ENCODE measurements at regions not wholly inside any gene's neighbourhood (a gene's known extent, or its start where the extent isn't known, plus 50 kb on each side); places are given as distances from the start of the nearest gene placed in this dataset.
"Not testable (repeated sequence)": the region's sequence is repeated elsewhere in the genome, so short reads cannot be mapped to it uniquely, and the experiment has no call there.

DNA sequence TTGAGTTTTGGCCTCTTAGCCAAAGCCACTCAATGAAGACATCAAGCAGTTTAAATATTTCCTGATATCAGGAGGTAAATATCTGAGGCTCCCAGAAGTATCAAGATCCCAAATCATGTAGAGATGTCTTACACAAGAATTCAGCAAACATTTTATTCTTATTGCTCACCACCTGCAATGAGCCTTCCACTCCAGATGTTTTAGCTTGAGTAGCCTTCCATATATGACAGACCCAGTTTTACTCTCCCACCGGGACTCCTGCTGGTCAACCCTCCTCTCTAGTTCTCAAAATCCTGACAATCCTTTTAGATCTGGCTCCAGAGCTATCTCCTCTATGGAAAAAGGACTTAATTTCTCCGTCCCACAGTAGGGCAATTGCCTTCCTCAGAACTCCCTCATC, 404.4 kb downstream of the KCNA4 start:
- DNase-seq, result no peak

DNA sequence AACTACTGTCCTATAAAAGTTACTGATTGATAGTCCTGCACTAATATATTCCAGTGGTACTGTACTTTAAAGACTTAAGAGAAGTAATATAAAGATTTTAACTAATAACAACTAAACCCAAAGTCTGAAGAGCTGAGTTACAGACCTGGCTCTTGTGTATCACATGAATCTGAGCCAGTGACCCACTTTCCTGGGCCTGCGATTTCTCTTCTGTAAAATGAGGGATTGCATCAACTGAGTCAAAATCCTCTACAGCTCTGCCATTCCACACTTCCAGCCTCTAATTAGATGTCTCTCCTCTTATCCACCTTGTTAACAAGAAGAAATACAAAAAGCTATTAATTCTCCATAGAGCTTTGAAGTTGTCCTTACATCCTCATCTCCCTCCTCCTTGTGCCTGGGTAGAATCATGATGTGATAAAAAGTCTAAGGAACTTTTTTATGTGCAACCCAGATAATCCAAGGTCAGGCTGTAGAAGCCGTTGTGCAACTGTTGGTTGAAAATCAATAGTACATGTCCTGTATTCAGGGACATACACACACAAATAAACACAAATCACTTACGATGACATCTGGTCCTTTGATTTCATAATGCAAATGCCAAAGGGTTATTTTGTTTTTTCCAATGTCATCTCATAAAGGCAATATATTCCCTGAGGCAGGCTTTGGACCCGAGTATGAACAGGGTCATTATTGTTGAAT, 410.3 kb downstream of the KCNA4 start:
- DNase-seq, result no peak

DNA sequence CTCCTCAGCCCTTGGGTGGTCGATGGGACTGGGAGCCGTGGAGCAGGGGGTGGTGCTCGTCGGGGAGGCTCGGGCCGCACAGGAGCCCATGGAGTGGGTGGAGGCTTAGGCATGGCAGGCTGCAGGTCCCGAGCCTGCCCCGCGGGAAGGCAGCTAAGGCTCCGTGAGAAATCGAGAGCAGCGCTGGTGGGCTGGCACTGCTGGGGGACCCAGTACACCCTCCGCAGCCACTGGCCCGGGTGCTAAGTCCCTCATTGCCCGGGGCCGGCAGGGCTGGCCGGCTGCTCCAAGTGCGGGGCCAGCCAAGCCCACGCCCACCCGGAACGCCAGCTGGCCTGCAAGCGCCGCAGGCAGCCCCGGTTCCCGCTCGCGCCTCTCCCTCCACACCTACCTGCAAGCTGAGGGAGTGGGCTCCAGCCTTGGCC, 416.7 kb downstream of the KCNA4 start:
- DNase-seq, result not testable (repeated sequence)

DNA sequence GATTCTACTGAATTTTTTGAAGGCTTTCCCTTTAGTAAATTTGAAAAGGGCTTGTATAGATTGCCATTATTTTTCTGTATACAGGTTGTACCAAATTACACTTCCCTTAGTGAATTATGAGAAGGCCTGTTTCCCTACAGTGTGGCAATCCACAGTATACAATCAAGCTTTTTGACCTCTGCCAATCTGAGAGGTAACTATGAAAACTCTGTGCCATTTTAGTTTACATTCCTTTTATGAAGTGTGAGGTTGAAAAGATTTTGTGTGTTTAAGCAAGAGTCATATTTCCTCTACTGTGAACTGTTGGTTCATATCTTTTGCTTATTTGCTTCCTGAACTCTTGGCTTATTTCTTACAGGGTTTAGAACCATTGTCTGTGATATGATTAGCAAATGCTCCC, 432.5 kb downstream of the KCNA4 start:
- no peak for DNase-seq

DNA sequence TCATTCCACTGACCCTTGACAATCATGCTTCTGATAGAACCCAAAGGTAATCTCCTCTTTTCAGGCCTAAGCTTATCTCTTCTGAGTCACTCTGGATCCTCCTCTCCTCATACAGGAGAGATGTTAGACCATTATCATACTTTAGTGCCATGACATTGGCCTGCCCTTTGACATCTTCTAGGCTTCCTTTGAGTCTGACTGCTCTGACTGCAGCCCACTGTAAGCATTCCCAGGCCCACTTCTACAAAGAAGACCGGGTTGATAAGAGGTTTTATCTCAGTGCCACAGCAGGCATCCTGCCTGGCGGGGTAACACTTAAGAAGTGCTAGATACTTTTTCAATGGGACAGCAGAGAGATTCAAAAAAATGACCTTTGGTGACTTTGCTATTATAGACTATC, 438.0 kb downstream of the KCNA4 start:
- DNase-seq, result no peak

DNA sequence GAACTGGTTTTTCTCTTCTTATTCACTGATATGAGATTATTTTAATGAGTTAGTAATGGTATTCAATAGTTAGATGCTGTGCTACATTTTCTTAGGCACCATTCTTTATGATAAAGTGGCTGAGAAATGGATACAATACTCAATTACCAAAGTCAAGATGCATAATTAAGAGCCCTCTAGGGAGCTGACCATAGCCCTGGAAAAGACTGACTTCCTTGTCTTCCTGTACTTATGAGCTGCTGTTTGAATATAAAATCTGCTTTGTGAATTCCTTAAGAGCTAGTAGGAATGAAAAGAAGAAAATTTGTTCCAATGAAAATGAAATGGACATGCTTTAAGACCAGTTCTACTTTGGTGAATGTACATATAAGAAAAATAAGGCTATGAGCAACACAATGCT, 452.3 kb downstream of the KCNA4 start:
- no peak for DNase-seq

DNA sequence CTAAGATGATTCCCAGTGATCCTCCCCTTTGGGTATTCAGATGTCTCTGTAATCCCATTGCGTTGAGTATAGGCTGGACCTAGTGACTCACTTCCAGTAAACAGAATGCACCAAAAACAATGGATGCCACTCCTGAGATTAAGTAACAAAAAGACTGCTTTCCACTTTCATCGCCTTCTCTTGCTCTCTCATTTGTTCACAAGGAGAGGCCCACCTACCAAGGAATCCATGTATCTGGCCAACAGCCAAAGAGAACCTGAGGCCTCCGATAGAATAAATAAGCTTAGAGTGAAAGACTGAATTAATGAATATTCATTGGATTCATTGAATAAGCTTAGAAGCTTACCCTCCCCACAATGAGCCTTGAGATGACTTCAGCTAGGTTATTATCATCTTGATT, 454.6 kb downstream of the KCNA4 start:
- no peak for DNase-seq

DNA sequence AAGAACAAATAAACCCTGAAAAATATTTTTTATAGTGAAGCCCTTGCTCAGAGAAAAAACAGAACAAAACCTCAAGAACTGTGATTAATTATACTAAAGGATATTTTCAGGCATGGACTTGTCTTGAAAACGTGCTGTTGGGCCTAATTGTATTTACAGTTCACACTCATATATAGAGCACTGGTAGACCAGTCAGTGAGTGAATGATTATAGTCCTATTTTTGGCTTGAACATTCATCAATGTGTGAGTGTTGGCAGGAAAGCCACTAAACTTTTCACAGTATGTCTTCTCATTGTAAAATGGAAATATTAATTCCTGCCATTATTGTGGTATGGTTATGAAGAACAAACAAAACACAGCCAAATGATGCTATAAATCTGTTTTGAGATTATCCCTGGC, 462.8 kb downstream of the KCNA4 start:
- DNase-seq, result no peak

DNA sequence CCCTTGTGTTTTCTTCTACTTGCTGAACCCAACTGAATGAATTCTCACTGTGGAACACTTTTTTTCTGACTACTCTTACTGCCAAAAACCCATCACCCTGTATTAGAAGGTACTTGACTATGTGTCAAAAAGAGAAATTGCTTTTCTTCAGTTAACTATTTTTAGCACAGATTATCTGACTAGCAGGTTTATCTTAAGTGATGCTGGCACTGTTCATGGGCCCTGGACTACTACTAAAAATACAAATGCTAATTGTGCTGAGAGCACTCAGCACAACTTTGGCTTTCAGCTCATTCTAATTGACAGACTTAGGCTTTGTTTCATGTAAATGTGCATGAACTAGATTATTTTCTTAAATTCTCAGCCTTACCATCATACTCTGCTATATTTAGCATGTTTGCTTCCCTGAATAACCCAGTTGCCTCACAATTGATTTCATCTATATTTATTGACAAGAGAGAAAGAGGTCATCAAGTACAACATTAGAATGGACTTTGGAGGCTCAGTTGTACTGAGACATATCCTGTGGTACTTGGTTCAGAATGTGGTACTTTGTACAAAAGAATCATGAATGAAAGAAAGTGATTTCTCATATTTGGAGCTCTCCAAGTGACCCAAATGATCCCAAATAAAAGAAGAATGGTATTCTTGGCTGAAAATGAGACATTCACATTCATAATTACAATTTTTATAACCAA, 478.3 kb downstream of the KCNA4 start:
- no peak for DNase-seq

DNA sequence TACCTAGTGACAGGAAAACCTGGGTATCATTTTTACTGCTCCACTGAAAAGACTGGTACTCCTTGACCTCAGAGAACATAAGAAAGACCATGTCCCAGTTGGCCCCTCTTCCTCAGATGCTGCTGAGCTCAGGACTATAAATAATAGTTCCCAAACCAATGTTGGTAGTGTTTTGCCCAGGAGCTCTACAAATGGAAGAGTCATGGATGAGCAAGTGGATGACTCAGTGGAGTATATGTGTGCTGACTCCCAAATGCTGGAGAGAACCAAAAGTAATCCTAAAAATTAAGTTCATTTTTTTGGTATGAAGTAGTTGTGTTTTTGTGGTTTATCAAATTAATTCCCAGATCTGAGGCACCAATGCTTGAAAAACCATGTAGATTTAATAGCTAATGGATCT, 482.0 kb downstream of the KCNA4 start:
- DNase-seq, result no peak

DNA sequence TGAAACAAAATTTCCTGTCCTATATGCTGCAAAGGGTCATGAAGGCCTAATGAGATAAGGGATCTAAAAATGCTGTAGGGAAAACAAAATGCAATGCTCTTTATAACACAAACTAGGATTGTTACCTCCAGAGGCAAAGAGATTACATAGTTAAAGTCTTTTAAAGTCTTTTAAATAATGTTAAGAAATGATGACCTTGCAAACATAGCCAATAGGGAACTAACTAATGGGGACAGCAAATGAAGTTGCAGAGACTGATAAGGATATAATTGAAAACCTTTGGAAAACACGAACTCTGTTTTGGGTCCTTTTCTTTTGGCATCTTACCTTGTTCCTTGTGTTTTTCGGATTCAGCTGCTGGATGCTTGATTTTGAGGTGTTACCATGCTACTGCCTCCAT, 485.9 kb downstream of the KCNA4 start:
- no peak for DNase-seq

DNA sequence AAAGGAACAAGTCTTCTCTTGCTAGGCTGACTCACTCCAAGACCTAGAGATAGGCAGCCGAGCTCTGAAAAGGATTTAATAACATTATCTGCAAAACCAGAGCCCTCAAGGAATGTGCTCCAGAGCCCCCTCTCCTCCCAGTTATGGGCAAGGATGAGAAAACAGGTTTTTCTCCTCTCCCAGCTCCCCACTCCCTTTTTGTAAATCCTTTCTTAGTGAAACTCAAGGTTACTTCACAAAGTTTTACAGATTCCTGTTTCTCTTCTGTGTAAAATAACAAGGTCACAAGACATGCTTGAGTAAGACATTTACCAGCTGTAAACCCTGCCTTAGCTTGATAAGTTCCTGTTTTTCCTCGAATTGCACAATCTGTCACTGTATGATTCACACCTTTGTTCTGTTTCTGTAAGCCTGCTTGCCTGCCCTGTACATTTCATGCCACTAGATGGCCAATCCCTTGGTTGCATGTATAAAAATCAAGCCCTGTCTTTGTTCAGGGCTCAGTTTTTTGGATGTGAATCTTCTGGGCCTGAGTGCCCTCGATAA, 489.4 kb downstream of the KCNA4 start:
- DNase-seq, result no peak

DNA sequence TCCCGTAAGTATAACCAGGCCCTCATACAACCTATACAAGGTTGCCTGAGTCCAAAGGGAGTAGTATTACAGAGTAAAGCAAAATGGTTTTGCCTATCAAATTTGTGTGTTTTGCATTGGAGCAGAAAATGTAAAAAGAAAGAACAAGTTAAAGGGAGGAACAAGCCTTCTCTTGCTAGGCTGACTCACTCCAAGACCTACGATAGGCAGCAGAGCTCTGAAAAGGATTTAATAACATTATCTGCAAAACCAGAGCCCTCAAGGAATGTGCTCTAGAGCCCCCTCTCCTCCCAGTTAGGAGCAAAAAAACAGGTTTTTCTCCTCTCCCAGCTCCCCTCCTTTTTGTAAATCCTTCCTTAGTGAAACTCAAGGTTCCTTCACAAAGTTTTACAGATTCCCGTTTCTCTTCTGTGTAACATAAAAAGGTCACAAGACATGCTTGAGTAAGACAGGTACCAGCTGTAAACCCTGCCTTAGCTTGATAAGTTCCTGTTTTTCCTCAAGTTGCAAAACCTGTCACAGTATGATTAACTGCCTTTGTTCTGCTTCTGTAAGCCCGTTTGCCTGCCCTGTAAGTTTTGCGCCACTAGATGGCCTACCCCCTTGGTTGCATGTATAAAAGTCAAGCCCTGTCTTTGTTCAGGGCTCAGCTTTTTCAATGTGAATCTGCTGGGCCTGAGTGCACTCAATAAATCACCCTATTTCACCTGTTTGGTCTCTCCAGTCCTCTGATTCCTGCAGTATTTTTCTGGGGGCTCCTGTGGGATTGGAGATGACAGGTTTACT, 498.2 kb downstream of the KCNA4 start:
- no peak for DNase-seq

DNA sequence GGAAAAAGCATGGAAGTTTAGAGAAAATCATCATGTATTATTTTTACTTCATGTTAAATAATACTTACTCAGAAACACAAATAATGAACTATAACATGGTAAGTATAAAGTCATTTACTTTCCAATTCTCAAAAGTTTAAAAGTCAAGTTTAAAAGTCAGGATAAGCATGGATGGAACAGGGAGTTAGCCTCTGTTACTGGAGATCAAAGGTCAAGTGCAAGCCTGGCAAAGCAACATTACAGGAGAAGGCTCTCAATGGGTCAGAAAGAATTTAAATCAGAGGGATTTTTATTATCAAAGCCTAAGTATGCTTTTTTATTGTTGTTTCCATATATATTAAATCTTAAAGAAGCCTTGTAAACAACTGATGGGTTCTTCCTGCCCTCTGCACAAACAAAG, 505.4 kb downstream of the KCNA4 start:
- DNase-seq, result no peak

DNA sequence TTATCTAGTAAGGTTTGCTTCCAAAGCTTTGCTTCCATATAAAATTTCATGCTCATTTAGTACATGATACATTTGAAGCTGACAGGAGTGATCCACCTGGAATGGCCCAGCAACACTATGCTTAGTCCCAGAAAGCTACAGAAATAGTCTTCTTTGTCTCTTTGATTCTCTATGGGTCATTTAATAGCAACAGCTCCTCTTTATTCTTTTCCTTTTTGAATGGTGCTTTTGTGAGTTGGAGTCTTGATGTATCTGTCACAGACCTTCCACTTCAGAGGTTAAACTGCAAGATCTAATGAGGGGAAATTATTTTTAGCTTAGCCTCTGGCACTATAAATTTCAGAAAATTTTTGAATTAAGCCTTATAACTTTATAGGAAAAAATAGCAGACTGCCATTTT, 509.5 kb downstream of the KCNA4 start:
- no peak for DNase-seq

DNA sequence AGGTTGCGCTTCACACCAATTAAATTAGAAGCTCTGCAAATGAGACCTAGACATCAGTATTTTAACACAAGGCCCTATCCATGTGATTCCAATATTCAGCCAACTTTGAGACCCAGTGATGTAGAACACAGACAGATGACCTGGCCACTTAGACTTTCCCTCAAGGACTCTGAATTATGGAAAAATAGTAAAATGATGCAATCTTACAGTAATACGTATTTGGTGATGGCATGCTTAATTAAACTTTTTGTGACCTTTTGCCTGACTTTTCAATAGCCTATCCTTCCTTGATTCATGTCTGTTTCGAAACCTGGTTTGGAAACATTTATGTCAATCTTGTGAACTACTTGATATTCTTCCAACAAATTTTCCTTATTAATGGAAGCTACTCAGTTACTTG, 521.2 kb downstream of the KCNA4 start:
- DNase-seq, result no peak

DNA sequence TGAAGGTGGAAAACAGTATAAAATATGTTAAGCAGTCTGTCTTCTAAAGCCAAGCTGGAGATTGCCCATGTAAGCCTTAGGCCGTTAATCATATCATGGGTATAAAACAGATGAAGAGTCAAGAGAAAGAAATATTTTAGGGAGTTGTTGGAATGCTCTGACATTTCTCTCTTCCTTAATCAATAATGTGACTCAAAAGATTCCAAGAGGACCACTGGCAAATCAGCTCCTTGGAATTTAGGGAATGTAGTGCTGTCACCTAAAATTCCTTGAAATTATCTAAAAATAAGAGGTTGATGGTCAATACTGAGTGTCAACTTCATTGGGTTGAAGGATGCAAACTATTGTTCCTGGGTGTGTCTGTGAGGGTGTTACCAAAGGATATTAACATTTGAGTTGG, 525.9 kb downstream of the KCNA4 start:
- DNase-seq, result no peak

DNA sequence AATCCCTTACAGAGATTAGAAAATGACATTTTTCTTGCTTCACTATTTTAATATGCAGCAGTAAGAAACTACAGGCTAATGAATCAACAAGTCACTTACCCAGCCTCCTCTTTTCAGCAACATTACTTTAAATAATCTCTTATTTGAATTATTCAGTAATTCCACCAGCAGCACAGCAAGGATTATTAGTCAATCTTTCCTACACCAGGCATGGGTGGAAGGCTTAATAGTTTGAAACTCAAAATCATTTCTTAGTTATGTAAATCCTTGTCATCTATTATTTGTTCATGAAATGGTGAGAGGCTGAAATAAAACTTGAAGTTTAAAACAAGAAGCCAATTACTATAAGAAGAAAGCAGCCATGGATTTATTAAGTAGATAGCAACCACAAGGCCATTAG, 530.5 kb downstream of the KCNA4 start:
- no peak for DNase-seq

DNA sequence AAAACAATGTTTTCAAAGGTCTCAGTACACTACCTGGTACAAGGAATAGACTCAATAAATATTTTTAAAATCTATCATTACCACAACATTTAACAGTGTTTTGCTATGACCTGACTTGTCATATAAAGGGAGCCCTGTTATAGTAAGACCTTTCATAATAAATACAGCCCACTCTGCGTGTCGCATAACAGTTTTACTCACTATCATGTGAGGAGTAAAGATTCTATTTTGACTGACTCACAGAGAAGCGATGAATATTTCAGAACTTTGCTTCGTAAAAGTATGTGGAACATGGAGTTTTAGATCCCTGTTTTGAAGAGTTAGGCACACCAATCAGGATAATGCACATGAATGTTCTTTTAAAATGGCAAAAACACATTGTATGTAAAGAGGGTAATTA, 531.2 kb downstream of the KCNA4 start:
- DNase-seq, result no peak

DNA sequence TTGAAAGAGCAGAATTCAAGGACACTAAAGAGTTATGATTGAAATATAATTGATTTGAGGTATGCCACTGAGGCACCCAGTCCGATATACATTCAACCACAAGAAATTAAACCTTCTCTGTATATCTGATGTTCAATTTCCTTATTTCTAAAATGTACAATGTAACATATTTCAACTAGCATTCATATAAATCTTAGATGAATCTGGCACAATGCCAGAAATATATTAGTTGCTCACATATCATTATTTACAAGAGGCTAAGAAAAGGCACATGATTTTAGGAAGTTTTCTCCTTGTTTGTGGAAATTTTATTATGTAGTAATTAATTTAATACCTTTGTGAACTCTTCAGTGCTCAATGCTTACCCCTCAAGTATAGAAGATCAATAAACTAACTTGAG, 532.3 kb downstream of the KCNA4 start:
- no peak for DNase-seq

DNA sequence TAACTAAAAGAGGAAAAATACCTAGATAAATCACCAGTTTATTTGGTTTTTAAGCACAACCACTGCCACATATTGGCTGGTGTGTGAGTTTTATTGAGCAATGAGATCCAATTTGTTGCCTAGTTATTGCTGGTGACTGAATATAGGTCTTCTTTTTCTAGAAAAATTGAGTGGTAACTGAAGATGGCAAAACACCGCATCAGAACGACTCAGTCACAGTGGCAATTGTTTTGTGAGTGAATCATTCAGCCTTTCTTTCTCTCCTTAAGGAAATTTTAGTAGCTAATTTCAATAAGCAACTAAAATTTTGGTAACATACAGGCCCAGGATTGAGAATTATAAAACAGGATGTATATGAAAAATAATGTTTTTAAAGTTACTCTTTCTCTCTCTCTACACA, 533.0 kb downstream of the KCNA4 start:
- DNase-seq, result no peak

DNA sequence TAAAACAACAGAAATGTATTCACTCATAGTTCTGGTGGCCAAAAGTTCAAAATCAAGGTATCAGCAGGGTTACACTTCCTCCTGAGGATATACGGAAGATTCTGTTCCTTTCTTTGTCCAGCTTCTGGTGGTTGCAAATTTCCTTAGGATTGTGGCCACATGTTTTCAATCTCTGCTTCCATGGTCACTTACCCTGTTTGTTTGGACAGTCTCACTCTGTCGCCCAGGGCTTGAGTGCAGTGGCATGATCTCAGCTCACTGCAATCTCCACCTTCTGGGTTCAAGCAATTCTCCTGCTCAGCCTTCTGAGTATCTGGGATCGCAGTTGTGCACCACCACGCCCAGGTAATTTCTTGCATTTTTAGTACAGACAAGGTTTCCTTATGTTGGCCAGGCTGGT, 534.3 kb downstream of the KCNA4 start:
- DNase-seq, result no peak

DNA sequence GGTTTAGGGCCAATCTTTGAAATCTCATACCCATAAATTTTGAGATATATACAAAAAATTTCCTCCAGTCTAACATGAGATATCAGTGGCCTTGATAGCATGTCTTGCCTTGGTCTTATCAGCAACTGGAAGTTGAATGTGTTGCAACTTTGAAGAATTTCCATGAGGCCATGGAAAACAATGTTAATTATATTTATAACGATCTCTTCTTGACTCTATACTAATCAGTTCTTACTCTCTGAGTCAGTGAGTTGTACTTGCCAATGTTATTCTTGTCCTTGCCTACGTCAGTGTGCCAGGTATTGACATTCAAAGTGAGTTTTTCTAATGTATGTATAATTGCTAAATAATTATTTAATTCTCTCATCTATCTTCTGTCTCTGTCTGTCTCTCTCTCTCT, 535.1 kb downstream of the KCNA4 start:
- DNase-seq, result no peak

DNA sequence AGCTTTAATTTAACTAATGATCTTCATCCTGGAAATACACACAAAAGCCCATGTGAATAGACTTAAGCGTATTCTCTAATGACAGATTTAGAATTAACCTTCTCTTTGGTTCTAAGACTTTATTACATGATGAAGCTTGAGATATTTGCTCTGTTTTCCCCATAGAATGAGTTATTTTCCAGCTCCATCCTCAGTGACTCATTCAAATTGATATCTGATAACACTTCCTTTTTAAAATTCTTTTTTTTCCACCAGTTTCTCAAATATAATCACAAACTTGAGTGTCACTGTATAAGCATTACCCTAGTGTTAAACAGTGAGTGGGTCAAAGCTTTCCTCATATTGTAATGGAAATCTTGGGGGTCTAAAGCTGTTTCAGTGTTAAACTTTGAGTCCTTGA, 535.8 kb downstream of the KCNA4 start:
- DNase-seq, result no peak
